ENCODE measurements at regions not wholly inside any gene's neighbourhood (a gene's known extent, or its start where the extent isn't known, plus 50 kb on each side); places are given as distances from the start of the nearest gene placed in this dataset.
"Not testable (repeated sequence)": the region's sequence is repeated elsewhere in the genome, so short reads cannot be mapped to it uniquely, and the experiment has no call there.

GRCh38 chr14:57060276-57060955, 208.3 kb downstream of the EXOC5 start:
- no peak for TF ChIP-seq CTCF (conservative IDR thresholded peaks at IDR 0.05; ENCODE audit: low read length)
- no peak overlapping the region for H3K4me3 ChIP-seq (ENCODE audit: low read length)
- DNase-seq (ENCODE audit: low read depth) = no peak

- no peak for DNase-seq (ENCODE audit: low read depth)
- no peak for TF ChIP-seq CTCF (conservative IDR thresholded peaks at IDR 0.05; ENCODE audit: low read length)
- no peak overlapping the region for H3K4me3 ChIP-seq (ENCODE audit: low read length)
Observed at GRCh38 chr14:57058319-57058718, 210.4 kb downstream of the EXOC5 start.

- H3K4me3 ChIP-seq (ENCODE audit: low read length) = no peak overlapping the region
- TF ChIP-seq CTCF (conservative IDR thresholded peaks at IDR 0.05; ENCODE audit: low read length) = no peak
- no peak for DNase-seq (ENCODE audit: low read depth)
Observed at GRCh38 chr14:57057803-57058202, 210.9 kb downstream of the EXOC5 start.

- DNase-seq (ENCODE audit: low read depth); H3K4me3 ChIP-seq (ENCODE audit: low read length): not testable (repeated sequence)
Observed at GRCh38 chr14:57056522-57056921, 212.2 kb downstream of the EXOC5 start.

- TF ChIP-seq CTCF (conservative IDR thresholded peaks at IDR 0.05; ENCODE audit: low read length) = no peak
- DNase-seq (ENCODE audit: low read depth) = no peak
- no peak overlapping the region for H3K4me3 ChIP-seq (ENCODE audit: low read length)
Observed at GRCh38 chr14:57052705-57053302, 215.9 kb downstream of the EXOC5 start.

GRCh38 chr14:57051633-57052032, 217.1 kb downstream of the EXOC5 start:
- DNase-seq (ENCODE audit: low read depth) = no peak

GRCh38 chr14:57049848-57050247, 218.9 kb downstream of the EXOC5 start:
- TF ChIP-seq CTCF (conservative IDR thresholded peaks at IDR 0.05; ENCODE audit: low read length) = no peak
- no peak for DNase-seq (ENCODE audit: low read depth)
- H3K4me3 ChIP-seq (ENCODE audit: low read length) = no peak overlapping the region

More at GRCh38 chr14:57051633-57052032, 217.1 kb downstream of the EXOC5 start:
- TF ChIP-seq CTCF (conservative IDR thresholded peaks at IDR 0.05; ENCODE audit: low read length) = no peak
- H3K4me3 ChIP-seq (ENCODE audit: low read length) = no peak overlapping the region
